ENCODE measurements at regions not wholly inside any gene's neighbourhood (a gene's known extent, or its start where the extent isn't known, plus 50 kb on each side); places are given as distances from the start of the nearest gene placed in this dataset.
A peak's percentile ranks its signal among the peaks of the same experiment; 100 is the strongest.

DNA sequence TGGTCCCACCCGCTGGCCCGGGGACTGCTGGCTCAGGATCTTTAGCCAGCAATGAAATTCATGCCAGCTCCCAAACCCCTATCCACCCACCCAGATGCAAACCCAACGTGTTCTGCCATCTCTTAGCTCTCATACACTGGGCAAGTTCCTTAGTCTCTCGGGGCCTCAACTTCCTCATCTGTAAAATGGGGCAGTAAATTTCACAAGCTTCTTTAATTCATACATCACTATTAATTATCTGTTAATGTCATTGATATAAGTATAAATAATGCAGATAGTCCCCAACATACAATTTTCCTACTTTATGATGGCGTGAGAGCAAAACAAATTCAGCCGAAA, 398.7 kb downstream of the SOX9 start:
- no peak for DNase-seq (ENCODE audit: low spot score)

DNA sequence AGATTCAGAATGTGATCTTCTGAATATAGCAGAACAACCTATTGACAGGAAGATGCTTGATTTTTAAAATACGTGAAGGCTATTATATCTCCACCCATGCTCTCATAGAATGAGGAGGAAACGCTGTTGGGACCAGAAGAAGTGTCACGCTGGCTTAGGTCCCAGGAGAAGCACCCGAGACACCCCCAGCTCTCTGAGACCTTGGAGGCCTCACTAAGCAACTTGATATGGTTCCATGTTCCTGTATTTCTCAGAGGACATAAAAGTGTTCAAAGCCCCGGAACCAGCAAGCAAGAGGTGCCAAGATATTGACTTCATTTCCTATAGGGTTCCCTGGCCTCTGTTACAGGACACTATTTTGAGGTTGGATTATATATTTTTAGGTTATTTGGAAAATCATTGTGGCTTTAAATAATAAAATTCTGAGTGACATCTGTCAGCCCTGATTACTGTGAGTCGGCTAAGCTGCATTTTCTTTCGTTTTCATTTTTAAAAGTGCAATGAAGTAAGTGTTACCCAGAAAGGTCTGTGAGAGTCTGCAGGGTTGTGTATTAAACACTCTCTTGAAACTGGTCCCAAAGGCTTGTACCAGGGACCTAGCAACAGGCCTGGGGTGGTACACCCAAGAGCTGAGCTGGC, 400.0 kb downstream of the SOX9 start:
- DNase-seq (ENCODE audit: low spot score): no peak

DNA sequence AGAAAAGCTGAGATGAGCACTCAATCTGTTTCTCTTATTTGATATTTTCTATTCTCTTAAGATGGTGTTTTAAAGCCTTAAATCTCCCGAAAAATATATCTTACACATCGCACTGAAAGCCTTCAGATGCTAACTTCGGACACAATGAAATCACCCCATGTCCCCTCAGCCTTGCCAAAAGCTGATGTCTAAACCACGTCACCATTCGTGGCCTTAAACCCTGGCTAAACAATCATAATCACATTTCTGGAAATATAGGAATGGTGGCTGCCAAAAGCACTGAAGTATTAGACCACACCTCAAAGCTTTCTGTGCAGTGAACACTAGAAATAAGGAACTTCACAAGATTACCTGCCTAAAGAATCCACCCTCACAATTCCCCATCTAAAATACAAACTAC, 402.7 kb downstream of the SOX9 start:
- no peak for DNase-seq (ENCODE audit: low spot score)

DNA sequence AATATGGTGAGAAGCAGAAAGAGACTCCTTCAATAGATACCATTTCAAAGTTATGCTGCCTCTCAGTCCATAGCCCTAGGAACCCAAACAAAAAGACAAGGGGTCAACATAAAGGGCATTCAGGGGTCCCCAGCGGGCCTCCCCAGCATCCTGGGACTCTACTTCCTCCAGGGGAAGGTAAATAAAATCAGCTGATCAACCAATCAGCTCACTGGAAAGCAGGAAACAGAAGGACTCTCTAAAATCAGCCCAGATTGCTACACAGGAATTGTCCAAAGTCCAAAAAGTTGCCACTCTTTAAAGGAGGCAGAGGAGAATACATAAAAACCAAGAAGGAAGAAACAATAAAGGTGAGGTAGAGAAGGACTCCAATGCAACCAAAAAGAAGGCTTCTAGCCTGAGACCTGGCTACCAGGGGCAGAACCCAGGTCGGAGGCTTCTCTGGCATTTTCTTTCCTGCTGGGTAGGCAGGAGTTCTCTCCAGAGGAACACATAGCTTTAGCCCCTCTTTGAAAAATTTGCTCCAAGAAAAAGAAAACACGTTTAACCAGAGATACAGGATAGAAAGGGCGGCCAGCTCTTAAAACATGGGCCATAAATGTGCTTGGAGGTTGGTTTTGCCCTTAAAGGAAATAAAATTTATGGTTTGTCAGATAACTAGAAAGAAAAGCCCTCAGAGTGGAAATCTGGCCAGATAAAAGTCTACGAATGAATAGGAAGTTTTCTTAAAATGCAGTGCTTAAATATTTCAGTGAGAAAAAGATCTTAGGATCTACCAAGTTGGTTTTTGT, 404.6 kb downstream of the SOX9 start:
- no peak for DNase-seq (ENCODE audit: low spot score)

DNA sequence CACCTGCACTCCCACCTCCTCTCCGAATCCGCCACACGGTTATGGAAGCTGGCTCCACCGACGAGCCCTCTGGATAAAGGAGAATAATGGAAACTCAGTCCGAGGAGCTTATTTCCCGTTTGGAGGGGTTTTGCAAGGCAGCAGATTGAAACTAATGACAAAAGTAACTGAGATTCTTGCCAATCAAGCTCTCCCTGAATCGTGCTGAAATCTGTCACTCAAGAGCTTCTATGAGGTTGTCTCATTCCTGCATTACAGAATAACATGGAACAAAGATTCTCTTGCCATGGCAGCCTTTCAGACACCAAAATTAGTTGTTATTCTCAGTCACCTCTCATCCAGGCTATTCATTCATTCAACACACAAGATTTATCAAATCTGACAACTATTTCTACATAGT, 405.9 kb downstream of the SOX9 start:
- no peak for DNase-seq (ENCODE audit: low spot score)

DNA sequence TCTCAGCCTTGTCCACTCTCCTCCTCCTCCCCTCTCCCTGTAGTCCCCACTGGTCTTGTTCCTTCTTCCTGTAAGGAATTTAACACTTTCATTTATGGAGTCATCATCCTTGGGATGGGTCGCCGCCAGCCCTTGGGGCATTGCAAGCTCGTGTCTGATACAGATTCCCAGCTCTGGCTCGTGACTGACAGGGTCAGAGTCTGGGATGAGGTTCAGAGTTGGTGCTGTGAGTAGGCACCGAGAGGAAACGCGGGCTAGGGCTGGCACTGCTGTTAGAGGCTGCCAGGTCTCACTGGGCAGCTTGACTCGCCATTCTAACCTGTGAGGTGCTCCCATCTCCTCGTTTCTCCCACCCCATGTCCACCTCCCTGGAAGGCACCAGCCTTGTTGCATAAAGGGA, 407.0 kb downstream of the SOX9 start:
- no peak for DNase-seq (ENCODE audit: low spot score)

DNA sequence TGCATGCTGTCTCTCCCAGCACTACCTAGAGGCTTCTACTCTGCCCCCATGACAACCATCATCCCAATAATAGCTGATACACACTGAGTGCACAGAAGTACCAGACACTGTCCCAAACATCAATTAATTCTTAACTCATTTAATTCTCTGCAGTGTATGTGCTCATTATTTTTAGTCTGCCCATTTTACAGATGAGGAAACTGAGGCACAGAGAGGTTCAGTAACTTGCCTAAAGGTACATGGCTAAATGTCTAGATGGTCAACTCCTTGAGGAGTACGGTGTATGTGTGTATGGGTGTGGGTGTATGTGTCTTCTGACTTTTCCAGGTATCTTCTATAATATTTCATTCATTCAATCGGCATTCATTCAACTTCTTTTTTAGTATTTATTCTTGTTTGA, 407.9 kb downstream of the SOX9 start:
- DNase-seq (ENCODE audit: low spot score): no peak

DNA sequence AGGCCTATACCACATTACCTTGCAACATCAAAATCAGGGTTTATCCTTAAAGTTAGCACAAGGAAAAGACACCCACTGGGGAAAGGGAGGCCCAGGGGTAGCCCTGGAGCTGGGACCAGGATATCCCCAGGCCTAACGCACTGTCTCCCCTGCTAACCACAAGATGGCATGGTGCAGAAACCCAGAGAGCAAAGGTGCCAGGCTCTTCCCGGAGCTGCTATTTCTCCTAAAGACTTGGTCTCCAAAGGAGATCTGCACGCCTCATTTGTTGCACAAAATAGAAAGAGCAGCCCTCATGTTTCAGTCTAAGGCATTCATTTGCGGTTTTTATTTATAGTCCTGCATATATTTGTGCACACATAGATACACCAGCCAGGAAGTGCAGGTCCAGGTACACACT, 408.6 kb downstream of the SOX9 start:
- no peak for DNase-seq (ENCODE audit: low spot score)

DNA sequence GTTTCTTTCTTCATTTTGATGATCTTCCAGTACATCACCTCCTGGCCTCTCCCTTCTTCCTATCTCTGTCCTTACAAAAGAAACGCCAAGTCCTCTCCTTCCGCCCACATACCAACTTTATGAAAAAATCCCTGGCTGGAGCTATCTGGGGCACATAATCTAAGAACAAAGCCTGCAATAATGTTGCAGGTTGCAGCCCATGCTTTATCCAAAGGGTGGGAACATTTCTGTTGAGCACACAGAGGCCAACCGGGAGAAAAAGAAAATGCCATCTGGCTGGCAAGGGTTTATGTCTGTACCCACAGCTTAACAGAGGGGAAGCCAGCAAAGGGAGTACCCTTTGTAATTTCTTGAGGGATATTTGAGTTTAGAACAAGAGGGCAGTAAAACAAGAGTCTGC, 409.6 kb downstream of the SOX9 start:
- DNase-seq (ENCODE audit: low spot score): no peak

DNA sequence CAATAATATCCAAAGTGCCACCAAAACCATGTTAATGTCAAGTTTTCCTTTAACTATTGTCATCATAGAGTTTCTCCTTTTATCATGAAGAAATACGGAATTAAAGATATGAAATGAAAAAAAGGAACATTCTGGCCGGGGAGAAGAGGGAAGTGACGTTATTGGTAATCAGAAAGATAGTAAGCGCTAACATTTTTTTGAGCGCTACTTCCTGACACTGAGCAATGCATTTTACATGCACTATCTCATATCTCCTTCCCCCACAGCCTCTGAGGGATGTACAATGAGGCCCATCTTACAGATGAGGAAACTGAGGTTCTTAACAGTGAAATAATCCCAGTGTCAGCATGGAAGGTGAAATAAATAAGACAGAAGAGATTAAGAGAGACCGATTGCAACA, 410.9 kb downstream of the SOX9 start:
- DNase-seq (ENCODE audit: low spot score): no peak

DNA sequence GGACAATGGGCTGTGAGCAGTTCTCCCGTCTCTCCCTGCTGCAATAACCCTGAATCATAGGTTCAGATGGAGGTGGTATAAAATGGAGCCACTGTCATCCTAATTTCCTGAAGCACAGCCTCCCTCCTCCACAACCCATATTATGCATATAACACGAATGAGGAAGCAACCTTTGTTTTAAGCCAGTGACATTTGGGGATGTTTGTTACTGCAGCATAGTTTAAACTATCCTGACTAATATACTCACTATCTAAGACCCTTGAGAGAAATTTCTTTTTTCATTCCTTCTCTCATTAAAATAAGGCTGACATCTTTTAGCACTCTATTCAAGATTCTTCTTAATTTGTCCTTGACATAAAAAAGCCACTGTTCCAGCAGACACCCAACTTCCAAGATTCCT, 413.4 kb downstream of the SOX9 start:
- no peak for DNase-seq (ENCODE audit: low spot score)

DNA sequence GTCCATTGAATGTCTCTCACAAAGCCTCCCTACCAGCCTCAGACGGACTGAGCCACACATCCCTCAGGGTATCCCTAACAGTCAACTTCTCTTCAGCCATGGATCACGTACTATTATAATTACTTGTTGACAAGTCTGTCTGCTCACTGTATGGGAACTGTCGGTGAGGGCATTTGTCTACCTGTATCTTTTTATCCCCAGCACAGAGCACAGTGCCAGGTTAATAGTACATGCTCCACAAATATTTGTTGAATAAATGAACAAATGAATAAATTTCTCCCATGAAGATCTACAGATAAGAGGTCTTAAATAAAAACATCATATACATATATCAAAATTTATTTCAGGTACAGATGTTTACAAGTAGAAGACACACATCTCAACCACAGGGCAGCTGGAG, 414.0 kb downstream of the SOX9 start:
- no peak for DNase-seq (ENCODE audit: low spot score)

DNA sequence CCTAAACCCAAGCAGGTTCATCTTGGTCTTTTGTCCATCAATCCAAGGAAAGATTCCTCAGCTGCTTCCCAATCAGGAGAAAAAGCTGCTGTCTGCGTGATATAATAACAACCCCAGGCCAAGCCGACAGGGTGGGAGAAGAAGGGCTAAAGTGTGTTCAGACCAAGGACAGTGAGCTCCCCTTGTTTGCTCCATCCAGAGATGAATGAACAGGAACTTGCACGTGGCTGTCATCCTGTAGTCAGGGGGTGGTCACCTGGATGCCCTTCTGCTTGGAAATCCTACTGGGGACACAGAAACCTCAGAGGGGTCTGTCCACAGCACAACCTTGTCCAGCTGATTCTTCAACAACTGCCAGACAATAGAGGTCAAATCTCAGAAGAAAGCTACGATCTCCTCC, 414.5 kb downstream of the SOX9 start:
- no peak for DNase-seq (ENCODE audit: low spot score)

DNA sequence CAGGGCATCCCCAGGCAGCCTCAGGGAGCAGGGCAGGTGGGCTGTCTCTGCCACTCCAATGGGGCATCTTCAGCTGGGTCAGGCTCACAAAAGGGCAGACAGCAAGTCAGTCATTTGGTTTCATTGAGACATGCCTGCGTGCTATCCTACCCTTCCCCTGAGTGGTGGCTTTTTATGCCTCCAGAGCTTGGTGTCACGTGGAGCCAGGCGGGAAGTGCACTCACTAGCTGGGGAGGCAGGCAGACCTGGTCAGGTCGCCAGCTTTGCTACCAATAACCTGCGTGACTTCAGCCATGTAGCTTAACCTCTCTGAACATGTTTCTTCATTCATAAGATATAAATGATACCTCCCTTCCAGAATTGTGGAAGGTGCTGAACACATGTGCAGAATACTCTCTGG, 415.0 kb downstream of the SOX9 start:
- no peak for DNase-seq (ENCODE audit: low spot score)

DNA sequence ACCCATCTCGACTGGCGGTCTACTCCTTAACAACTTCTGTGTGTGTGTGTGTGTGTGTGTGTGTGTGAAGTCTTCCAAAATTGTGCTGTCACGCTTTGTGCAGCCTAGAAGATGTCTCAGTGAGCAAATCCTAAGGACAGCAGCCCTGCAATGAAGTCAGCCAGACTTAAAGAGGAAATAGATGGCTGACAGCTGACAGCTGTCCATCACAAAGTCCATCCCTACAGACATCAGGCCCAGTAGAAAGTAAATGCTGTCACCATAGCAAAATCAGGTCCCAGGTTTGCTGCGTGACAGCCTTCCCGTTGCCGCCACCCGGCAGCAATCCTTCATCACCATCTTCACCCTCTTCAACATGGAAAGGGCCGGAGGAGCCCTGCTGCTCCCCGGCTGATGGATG, 416.0 kb downstream of the SOX9 start:
- DNase-seq (ENCODE audit: low spot score): no peak

DNA sequence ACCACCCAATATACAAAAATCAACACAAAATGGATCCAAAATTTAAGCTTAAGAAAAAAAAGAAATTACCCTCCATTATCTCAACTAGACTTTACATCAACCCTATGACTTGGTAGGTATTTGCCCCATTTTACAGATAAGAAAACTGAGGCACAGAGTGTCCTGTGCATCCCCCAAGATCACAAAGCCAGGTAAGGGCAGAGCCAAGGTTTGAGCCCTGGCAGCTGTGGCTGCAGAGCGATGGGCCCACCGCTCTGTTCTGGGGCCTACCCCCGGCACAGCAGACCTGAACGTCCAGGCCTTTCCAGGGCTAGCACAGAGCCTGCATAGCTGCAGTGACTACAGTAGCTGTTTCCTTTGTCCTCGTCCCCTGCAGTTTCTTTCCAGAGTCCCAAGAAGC, 417.6 kb downstream of the SOX9 start:
- no peak for DNase-seq (ENCODE audit: low spot score)

DNA sequence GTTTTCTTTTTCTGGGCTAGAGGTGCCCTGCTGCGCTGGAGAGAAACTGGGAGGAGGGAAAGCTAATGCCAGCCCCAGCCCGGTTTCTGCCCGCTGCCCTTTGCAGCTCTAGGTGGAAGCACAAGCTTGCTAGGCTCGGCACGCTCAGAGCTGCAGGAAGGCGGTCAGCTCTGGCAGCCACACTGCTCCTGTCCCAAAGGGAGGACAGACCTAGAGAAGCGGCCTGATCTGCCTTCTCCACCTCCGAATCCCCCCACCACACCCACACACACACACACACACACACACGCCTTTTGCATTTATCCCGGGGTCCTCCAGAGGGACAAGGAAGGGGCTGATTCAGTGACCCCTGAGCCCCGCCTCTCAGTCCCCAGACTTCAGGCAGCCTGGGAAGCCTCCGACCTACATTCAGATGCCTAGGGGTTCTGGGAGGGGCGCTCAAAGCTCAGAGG, 418.1 kb downstream of the SOX9 start:
- DNase-seq (ENCODE audit: low spot score): no peak

DNA sequence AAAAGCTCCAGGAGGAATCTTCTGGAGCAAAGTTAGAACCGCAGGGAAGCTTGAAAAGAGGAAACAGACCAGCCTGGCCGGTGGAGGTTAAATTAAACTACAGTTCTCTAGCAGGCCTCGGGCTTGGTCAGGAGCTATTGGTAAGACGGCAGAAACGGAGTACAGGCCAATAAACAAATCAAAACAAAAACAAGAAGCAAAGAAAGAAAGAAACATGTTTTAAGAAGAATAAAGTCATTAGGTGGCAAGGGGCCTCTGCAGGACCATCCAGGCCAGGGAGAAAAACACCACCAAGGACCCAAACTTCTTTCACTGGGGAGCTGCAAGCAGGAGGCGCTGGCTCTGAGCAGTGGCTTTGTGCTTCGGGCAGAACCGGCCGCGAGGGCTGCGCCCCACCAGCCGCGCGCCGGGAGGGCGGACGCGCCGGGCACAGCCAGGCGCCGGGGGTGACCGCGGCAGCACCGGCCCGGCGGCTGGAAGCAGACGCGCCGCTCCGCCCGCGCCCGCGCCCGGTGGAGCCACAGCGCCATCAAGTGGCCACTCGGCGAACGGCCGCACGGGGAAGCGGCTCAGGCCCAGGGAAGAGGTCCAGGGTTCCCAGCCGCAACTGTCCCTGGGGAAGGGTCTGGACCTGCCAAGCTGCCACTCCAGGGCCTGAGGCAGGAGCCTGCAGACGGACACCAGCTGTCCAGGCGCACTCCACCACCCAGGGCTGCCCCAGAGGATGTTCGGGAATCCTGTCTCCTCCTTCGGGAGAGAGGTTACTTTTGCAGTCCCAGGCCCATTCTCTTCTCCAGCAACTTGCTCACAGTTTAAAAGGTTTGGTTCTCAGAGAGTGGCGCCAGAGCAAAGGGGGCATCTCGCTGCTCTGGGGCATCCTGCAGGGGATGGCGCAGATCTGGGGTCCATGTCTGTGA, 419.4 kb downstream of the SOX9 start:
- peak; percentile 47 for DNase-seq (ENCODE audit: low spot score)

DNA sequence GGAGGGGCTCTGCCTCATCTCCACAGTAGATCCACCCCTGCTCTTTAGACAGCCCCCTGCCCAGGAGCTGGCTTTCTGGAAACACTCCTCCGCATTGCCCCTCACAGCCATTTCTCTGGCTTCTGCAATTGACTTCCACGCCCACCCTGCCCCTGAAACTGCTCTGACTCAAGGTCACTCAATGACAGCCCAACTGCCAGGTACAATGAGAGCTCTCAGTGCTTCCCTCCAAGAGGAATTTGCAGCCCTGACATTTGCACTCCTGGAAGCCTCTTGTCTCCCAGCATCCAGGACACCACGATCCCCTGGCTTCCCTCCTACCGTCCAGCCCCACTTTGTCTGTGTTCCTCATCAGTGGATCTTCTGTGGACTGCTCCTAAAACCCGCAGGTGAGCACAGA, 421.5 kb downstream of the SOX9 start:
- DNase-seq (ENCODE audit: low spot score): no peak

DNA sequence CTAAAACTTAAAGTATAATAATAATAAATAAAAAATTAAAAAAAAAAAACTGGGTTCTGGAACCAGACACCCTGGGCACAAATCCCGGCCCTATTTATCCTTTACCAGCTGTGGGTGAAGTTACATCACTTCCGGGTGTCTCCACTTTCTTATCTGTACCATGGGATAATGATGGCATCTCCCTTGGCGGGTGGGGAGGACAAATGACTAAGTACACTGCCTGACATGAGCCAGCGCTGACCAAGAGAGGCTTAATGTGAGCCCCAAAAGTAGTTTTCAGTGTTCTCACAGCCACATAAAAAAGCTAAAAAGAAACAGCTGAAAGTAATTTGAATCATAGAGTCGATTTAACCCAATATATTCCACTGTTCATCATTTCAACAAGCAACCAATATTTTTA, 424.9 kb downstream of the SOX9 start:
- DNase-seq (ENCODE audit: low spot score): no peak

DNA sequence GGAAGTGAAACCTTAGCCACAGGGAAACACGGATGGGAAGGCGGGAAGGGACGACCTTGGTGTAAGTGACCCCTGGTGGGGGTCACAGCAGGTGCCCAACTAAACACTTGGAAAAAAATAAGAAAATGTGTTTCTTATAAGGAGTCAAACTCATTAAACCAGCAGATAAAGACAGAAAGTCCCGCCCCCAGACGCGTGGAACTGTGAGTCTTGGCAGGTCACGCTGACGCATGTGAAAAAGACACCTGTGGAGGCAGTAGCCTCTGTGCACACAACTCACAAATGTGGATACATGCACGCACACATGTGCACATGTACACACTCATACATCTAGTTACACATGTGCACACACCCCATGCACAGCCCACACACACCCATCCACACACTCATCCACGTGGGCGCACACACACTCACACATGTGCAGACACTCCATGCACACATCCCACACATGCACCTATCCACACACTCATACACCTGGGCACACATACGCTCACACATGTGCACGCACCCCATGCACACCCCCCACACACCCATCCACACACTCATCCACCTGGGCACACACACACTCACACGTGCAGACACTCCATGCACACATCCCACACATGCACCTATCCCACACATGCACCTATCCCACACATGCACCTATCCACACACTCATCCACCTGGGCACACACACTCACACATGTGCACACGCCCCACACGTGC, 432.4 kb downstream of the SOX9 start:
- no peak for DNase-seq (ENCODE audit: low spot score)

DNA sequence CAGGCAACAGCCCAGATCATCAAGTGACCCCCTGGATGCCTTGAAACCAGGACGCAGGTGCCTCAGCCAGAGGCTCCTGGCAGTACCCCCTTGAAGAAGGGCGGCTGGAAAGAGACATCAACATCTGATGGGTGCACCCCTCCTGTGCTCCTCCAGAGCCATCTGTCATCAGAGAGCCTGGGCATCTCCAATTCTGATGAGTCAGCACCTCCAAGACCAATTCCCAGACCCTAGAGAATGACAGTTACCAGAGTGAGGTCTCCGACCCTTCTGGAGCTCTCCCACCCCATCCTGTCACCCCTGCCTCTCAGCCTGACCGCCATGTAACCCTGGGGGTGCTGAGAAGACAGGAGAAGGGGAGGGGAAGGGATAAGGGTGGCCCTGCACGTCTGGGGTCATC, 433.7 kb downstream of the SOX9 start:
- DNase-seq (ENCODE audit: low spot score): no peak

Measured in cerebellar cortex (tissue), 1 donor.